HG03520 (cell line): ENCODE measurements at regions not wholly inside any gene's neighbourhood (a gene's known extent, or its start where the extent isn't known, plus 50 kb on each side); places are given as distances from the start of the nearest gene placed in this dataset.
"Not testable (repeated sequence)": the region's sequence is repeated elsewhere in the genome, so short reads cannot be mapped to it uniquely, and the experiment has no call there.

ENCODE experiments used
- ATAC-seq: cut with Tn5 transposase; IDR thresholded peaks from one replicate; pipeline ENCODE4 v1.9.1; 2021; ENCODE audit warnings: mild to moderate bottlenecking, moderate library complexity; ENCODE audit not compliant: unreplicated experiment

- not testable (repeated sequence) for ATAC-seq
Measured at GRCh38 chr16:10272250-10272854, 90.1 kb upstream of the GRIN2A start.

- peak; percentile 79 for ATAC-seq
Measured at GRCh38 chr16:10275214-10275996, 93.2 kb upstream of the GRIN2A start.

- ATAC-seq: no peak
Measured at GRCh38 chr16:10277597-10277996, 95.4 kb upstream of the GRIN2A start.

GRCh38 chr16:10280262-10281170 lies 98.3 kb upstream of the GRIN2A start:
- ATAC-seq: no peak

DNA sequence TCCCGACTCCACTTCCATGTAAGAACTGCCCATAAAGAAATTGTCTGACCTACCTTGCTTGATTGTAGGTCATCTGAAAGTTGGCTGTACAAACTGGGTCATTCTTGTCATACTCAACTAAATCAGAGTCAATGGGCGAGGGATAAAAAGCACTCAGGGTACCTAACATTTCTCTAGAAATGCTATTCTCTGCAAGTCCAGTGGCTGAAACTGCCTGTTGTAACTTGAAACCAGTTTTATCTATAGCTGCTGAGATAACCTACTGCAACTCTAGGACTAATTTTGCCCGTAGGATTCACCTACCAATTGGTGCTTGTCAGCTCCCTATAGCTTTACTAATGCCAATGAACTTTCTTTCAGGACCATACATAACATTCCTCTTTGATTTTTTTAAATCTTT lies 100.1 kb upstream of the GRIN2A start:
- no peak for ATAC-seq

- ATAC-seq: not testable (repeated sequence)
Measured at GRCh38 chr16:10283246-10283645, 101.0 kb upstream of the GRIN2A start.

DNA sequence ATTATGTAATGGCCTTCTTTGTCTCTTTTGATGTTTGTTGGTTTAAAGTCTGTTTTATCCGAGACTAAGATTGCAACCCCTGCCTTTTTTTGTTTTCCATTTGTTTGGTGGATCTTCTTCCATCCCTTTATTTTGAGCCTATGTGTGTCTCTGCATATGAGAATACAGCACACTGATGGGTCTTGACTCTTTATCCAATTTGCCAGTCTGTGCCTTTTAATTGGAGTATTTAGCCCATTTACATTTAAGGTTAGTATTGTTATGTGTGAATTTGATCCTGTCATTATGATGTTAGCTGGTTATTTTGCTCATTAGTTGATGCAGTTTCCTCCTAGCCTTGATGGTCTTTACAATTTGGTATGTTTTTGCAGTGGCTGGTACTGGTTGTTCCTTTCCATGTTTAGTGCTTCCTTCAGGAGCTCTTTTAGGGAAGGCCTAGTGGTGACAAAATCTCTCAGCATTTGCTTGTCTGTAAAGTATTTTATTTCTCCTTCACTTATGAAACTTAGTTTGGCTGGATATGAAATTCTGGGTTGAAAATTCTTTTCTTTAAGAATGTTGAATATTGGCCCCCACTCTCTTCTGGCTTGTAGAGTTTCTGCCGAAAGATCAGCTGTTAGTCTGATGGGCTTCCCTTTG lies 95.3 kb upstream of the ATF7IP2 start:
- ATAC-seq: not testable (repeated sequence)

DNA sequence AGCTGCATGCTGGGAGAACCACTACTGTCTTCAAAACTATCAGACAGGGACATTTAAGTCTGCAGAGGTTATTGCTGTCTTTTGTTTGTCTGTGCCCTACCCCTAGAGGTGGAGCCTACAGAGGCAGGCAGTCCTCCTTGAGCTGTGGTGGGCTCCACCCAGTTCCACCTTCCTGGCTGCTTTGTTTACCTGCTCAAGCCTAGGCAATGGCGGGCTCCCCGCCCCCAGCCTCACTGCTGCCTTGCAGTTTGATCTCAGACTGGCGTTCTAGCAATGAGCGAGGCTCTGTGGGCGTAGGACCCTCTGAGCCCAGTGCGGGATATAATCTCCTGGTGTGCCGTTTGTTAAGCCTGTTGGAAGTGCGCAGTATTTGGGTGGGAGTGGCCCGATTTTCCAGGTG lies 93.7 kb upstream of the ATF7IP2 start:
- ATAC-seq: not testable (repeated sequence)

DNA sequence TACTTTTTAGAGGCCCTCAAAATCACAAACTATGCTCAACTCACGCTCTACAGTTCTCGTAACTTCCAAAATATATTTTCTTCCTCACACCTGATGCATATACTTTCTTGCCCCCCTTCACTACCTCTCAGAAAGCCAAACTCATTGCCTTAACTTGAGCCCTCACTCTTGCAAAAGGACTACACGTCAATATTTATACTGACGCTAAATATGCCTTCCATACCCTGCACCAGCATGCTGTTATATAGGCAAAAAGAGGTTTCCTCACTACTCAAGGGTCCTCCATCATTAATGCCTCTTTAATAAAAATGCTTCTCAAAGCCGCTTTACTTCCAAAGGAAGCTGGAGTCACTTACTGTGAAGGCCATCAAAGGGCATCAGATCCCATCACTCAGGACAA lies 92.9 kb upstream of the ATF7IP2 start:
- not testable (repeated sequence) for ATAC-seq

GRCh38 chr16:10294153-10294552 lies 91.7 kb upstream of the ATF7IP2 start:
- not testable (repeated sequence) for ATAC-seq

DNA sequence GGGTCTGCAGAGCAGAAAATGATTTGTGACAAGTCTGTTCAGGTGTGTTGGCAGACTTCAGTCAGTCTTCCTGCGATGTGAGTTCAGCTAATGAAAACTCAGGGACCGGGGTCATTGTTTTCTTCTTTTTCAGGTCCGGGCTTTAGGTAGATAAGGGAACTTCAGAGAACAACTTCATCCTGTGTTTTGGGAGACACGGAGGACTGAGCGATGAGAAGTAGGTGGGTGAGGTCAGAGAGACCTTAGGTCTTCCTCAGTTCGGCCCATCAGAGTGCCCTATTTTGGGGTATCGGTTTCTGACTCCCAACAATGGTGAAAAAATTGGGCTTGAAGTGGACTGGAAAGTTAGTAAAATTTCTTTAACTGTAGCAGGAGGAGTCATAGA lies 88.9 kb upstream of the ATF7IP2 start:
- peak; percentile 21 for ATAC-seq

GRCh38 chr16:10297341-10298006 lies 88.4 kb upstream of the ATF7IP2 start:
- ATAC-seq: peak; percentile 93

- no peak for ATAC-seq
Measured at GRCh38 chr16:10300905-10301304, 85.0 kb upstream of the ATF7IP2 start.

- ATAC-seq: not testable (repeated sequence)
Measured at GRCh38 chr16:10301547-10301946, 84.3 kb upstream of the ATF7IP2 start.

DNA sequence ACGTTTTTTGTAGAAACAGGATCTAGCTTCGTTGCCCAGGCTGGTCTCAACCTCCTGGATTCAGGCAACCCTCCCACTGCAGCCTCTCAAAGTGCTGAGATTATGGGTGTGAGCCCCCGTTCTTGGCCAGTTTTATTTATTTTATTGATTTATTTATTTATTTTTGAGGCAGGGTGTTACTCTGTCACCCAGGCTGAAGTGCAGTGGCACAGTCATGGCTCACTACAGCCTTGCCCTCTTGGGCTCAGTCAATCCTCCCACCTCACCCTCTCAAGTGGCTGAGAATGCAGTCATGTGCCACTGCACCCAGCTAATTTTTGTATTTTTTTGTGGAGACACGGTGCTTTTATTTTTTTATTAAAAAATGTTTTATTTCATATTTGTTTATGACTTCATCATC lies 79.9 kb upstream of the ATF7IP2 start:
- ATAC-seq: no peak

- no peak for ATAC-seq
Measured at GRCh38 chr16:10308305-10309193, 77.3 kb upstream of the ATF7IP2 start.

DNA sequence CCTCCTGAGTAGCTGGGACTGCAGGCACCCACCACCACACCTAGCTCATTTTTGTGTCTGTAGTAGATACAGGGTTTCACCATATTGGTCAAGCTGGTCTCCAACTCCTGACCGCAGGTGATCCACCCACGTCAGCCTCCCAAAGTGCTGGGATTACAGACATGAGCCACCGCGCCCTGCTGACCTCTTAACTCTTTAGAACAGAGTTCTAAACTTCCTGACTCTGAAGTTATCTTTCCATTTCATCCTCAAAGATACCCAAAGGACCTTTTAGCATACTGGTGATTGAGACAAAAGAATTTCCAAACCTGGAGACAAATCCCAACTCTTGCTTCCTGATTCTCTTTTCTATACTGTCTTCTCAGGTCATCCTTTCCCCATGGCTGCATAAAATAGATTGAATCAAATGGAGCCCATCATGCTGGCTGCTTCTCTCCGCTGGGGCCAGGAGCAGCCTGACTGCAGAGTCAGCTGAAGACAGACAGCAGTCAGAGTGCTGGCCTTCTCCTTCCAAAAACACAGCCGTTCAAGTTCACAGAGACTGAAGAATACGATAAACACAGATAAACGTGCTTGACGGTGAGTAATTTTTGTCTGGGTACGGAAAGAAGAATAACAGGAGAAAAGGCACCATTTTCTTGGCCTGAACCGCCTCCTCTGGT lies 76.5 kb upstream of the ATF7IP2 start:
- no peak for ATAC-seq

DNA sequence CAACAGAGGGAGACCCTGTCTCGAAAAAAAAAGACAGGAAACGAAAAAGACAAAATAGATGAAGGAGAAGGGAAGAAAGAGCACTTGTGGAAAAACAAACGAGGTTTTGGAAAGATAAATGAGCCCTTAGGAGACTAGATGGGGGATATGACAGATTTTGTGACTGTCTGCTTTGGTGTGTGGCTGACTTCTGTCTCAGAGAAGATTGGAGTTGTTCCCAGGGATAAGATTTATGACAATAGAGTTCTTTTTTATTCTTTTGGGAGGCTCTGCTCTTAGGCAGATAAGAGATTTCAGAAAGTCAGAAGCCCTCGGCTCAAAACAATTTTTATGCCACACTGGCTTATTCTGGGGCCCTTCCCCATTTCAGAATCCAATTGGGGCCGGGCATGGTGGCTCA lies 73.9 kb upstream of the ATF7IP2 start:
- no peak for ATAC-seq
